ENCODE measurements at regions not wholly inside any gene's neighbourhood (a gene's known extent, or its start where the extent isn't known, plus 50 kb on each side); places are given as distances from the start of the nearest gene placed in this dataset.
A peak's percentile ranks its signal among the peaks of the same experiment; 100 is the strongest.
"Not testable (repeated sequence)": the region's sequence is repeated elsewhere in the genome, so short reads cannot be mapped to it uniquely, and the experiment has no call there.

- no peak for DNase-seq
Observed at GRCh38 chr2:34656632-34657031, 1057.5 kb upstream of the FAM98A start.

- DNase-seq: peak; percentile 40
Observed at GRCh38 chr2:34652636-34653035, 1053.5 kb upstream of the FAM98A start.

- no peak for DNase-seq
Observed at GRCh38 chr2:34646901-34647300, 1047.8 kb upstream of the FAM98A start.

- no peak for DNase-seq
Observed at GRCh38 chr2:34632327-34632726, 1033.2 kb upstream of the FAM98A start.

GRCh38 chr2:34627003-34627402 is 1027.9 kb upstream of the FAM98A start:
- DNase-seq: no peak

- no peak for DNase-seq
Observed at GRCh38 chr2:34604164-34604563, 1005.1 kb upstream of the FAM98A start.

- no peak for DNase-seq
Observed at GRCh38 chr2:34602262-34602661, 1003.2 kb upstream of the FAM98A start.

- DNase-seq: no peak
Observed at GRCh38 chr2:34601561-34601960, 1002.5 kb upstream of the FAM98A start.

- DNase-seq: no peak
Observed at GRCh38 chr2:34578641-34579040, 979.5 kb upstream of the FAM98A start.

GRCh38 chr2:34570266-34570872 is 971.3 kb upstream of the FAM98A start:
- peak; percentile 65 for DNase-seq

- no peak for DNase-seq
Observed at GRCh38 chr2:34567128-34567527, 968.0 kb upstream of the FAM98A start.

- DNase-seq: no peak
Observed at GRCh38 chr2:34552337-34552736, 953.2 kb upstream of the FAM98A start.

GRCh38 chr2:34549710-34550345 is 950.7 kb upstream of the FAM98A start:
- DNase-seq: no peak

GRCh38 chr2:34547900-34548299 is 948.8 kb upstream of the FAM98A start:
- DNase-seq: no peak

- DNase-seq: no peak
Observed at GRCh38 chr2:34547340-34547739, 948.2 kb upstream of the FAM98A start.

GRCh38 chr2:34545486-34546136 is 946.5 kb upstream of the FAM98A start:
- no peak for DNase-seq

- peak; percentile 76 for DNase-seq
Observed at GRCh38 chr2:34534761-34535160, 935.7 kb upstream of the FAM98A start.

GRCh38 chr2:34534341-34534740 is 935.2 kb upstream of the FAM98A start:
- DNase-seq: no peak

GRCh38 chr2:34533585-34534183 is 934.6 kb upstream of the FAM98A start:
- DNase-seq: no peak

- DNase-seq: no peak
Observed at GRCh38 chr2:34529965-34530364, 930.9 kb upstream of the FAM98A start.

- DNase-seq: no peak
Observed at GRCh38 chr2:34523958-34524514, 924.9 kb upstream of the FAM98A start.

GRCh38 chr2:34519659-34520058 is 920.6 kb upstream of the FAM98A start:
- no peak for DNase-seq

GRCh38 chr2:34498561-34498960 is 899.5 kb upstream of the FAM98A start:
- no peak for DNase-seq

- not testable (repeated sequence) for DNase-seq
Observed at GRCh38 chr2:34494192-34494591, 895.1 kb upstream of the FAM98A start.
